ENCODE measurements at regions not wholly inside any gene's neighbourhood (a gene's known extent, or its start where the extent isn't known, plus 50 kb on each side); places are given as distances from the start of the nearest gene placed in this dataset.
A peak's percentile ranks its signal among the peaks of the same experiment; 100 is the strongest.

GRCh38 chr21:17690078-17690494, 77.4 kb upstream of the BTG3 start:
- CTCF ChIA-PET (ENCODE audit: partially characterized antibody) = interaction anchor here (1.1 to 3.3 kb wide), 8 partner anchors 8 to 235 kb away, joined by 3 to 14 read pairs (median 4); no protein-coding TSS in a partner anchor
- H3K4me3 ChIP-seq (ENCODE audit: extremely low read depth in 1 of 4, insufficient read depth in 2 of 4, low read depth in 3 of 4, low read length in 4 of 4) = no peak overlapping the region
- TF ChIP-seq TCF12 (IDR thresholded peaks at IDR 0.05; ENCODE audit: low read depth, low read length) = no peak
- TF ChIP-seq EP300 (IDR thresholded peaks at IDR 0.05; ENCODE audit: borderline replicate concordance in 1 of 2, low read depth in 2 of 2, low read length in 2 of 2) = no peak
- no peak for TF ChIP-seq CTCF (IDR thresholded peaks at IDR 0.05; ENCODE audit: control extremely low read depth in 1 of 3, insufficient read depth in 1 of 3, low read depth in 1 of 3, low read length in 3 of 3)
- no peak for TF ChIP-seq CHD2 (IDR thresholded peaks at IDR 0.05; ENCODE audit: low read length)
- TF ChIP-seq CEBPB (IDR thresholded peaks at IDR 0.05; ENCODE audit: low read depth, low read length) = no peak
- TF ChIP-seq ZNF274 (IDR thresholded peaks at IDR 0.05; ENCODE audit: borderline replicate concordance, extremely low read depth, low read length) = no peak
- 0 out of 2 replicates have a peak overlapping the region, but pooled peaks have one; percentile 9 for H2BK12ac ChIP-seq (ENCODE audit: low read depth, low read length)
- peaks cover 0 to 4% of the 10 kb centered on the region in 2 experiments; a peak in 2 of 4 replicates for H3K9me3 ChIP-seq (ENCODE audit: insufficient read depth in 2 of 2, low read depth in 1 of 2, low read length in 1 of 2)
- no peak overlapping the region for H2AFZ ChIP-seq (ENCODE audit: low read length)
- H4K8ac ChIP-seq (ENCODE audit: extremely low read depth, insufficient read depth, low read length) = no peak overlapping the region
- WGBS, 2 experiments (ENCODE audit: extremely low coverage in 1 of 2, insufficient coverage in 1 of 2, insufficient read length in 1 of 2, insufficient replicate concordance in 2 of 2, low coverage in 1 of 2, low lambda C conversion rate in 2 of 2, missing lambda C conversion rate in 1 of 2) = 95% methylated on average over 1 of the region's 1 CpG; no CpG with 5 or more reads in 1 of the 2 experiments
- no peak overlapping the region for H3K14ac ChIP-seq (ENCODE audit: insufficient read length)
- H3K56ac ChIP-seq (replicated peaks; ENCODE audit: insufficient read length, low read depth, low read length) = no peak overlapping the region
- no peaks in the 10 kb centered on the region for H4K20me1 ChIP-seq (replicated peaks in 1 of 2; ENCODE audit: control insufficient read depth in 1 of 2, insufficient read depth in 2 of 2, low read length in 2 of 2)
- no peak overlapping the region for H3K27ac ChIP-seq (ENCODE audit: low read depth, low read length)
- no peaks in the 10 kb centered on the region for H3K36me3 ChIP-seq (ENCODE audit: control insufficient read depth in 2 of 4, insufficient read depth in 4 of 4, low read length in 3 of 4)
- no peak overlapping the region for H3K18ac ChIP-seq (ENCODE audit: extremely low read depth, low read length)
- no peaks in the 10 kb centered on the region for H3K23me2 ChIP-seq (ENCODE audit: low read depth, low read length)
- no peak overlapping the region for H2BK15ac ChIP-seq (ENCODE audit: low read length)
- no peak overlapping the region for H4K5ac ChIP-seq (ENCODE audit: insufficient read length, low read depth, low read length)
- no peaks in the 10 kb centered on the region for H3K79me1 ChIP-seq (ENCODE audit: low read depth, low read length)
- POLR2A ChIA-PET (ENCODE audit: partially characterized antibody) = interaction anchor here (1.2 kb wide), 1 partner anchor 66 kb away, joined by 3 read pairs; no protein-coding TSS in a partner anchor
- H3K4me1 ChIP-seq (replicated peaks in 1 of 4; ENCODE audit: control insufficient read depth in 3 of 4, insufficient read depth in 4 of 4, low read length in 3 of 4) = peaks cover 1 to 3% (median 2%) of the 10 kb centered on the region in 4 experiments; a peak in 3 of 7 replicates
- FAIRE-seq (no peak), DNase-seq (ENCODE audit: low read depth in 1 of 2, low spot score in 2 of 2) (no peak)
- H3K4ac ChIP-seq (replicated peaks; ENCODE audit: insufficient read length, low read depth, low read length) = peak overlapping the region; percentile 53
- no peak overlapping the region for H3K4me2 ChIP-seq (ENCODE audit: insufficient read depth in 1 of 2, low read depth in 2 of 2, low read length in 2 of 2)
- H3K79me2 ChIP-seq (ENCODE audit: control insufficient read depth in 1 of 2, insufficient read depth in 2 of 2, low read length in 2 of 2) = no peaks in the 10 kb centered on the region
- no peak overlapping the region for H2AK5ac ChIP-seq (ENCODE audit: low read depth, low read length)
- no peak overlapping the region for H2BK120ac ChIP-seq (replicated peaks; ENCODE audit: low read depth, low read length)
- no peak overlapping the region for H3K23ac ChIP-seq (ENCODE audit: insufficient read length)
- no peak overlapping the region for H3K9ac ChIP-seq (replicated peaks in 1 of 4; ENCODE audit: extremely low read depth in 1 of 4, low read depth in 3 of 4, low read length in 3 of 4)
- H4K91ac ChIP-seq (replicated peaks; ENCODE audit: insufficient read length, low read length) = no peak overlapping the region
- no peak overlapping the region for H2BK5ac ChIP-seq (ENCODE audit: low read depth, low read length)
- no peak overlapping the region for H2BK20ac ChIP-seq (ENCODE audit: low read length)
- H3K27me3 ChIP-seq (replicated peaks in 1 of 4; ENCODE audit: control insufficient read depth in 3 of 4, extremely low read depth in 1 of 4, insufficient read depth in 3 of 4, low read length in 3 of 4) = no peaks in the 10 kb centered on the region

Data from H1 (cell line).